PC-9 (cell line): ENCODE measurements at regions not wholly inside any gene's neighbourhood (a gene's known extent, or its start where the extent isn't known, plus 50 kb on each side); places are given as distances from the start of the nearest gene placed in this dataset.
A peak's percentile ranks its signal among the peaks of the same experiment; 100 is the strongest.

Experiments
- BruUV-seq: library from RNA; stranded (reverse); fragments of 400-500 nt; replicated peaks from 2 replicates; lab custom pipeline; 2021; lab: Mats Ljungman, UMichigan
- CTCF ChIA-PET: fragments of 300-600 bp; sonication (Branson Sonifier 250); formaldehyde crosslinking; loops from one replicate; lab custom pipeline; 2022; ENCODE audit warnings: antibody characterized with exemption; lab: Charles Lee
- POLR2A ChIA-PET: fragments of 300-600 bp; sonication (Branson Sonifier 250); formaldehyde crosslinking; loops from one replicate; lab custom pipeline; 2022; ENCODE audit warnings: antibody characterized with exemption; ENCODE audit not compliant: unreplicated experiment; lab: Charles Lee
- DNase-seq, 2 experiments: peaks; one replicate each; pipeline versions ENCODE4 v3.0.0 to v3.0.0-alpha.2; 2015 to 2022; ENCODE audit warnings: mixed read lengths in 1 of 2
- H2AFZ ChIP-seq: fragments of 200-600 bp; sonication (generic); 2 replicates; pipeline ENCODE4 v1.8.1; 2017; ENCODE audit warnings: antibody characterized with exemption
- H3F3A ChIP-seq: fragments of 200-600 bp; sonication (generic); 2 replicates; pipeline ENCODE4 v1.8.1; 2017; ENCODE audit warnings: antibody characterized with exemption, mild to moderate bottlenecking, low read depth; ENCODE audit not compliant: insufficient read depth
- H3K27ac ChIP-seq: fragments of 200-600 bp; sonication (generic); 2 replicates; pipeline ENCODE4 v1.6.1; 2016; ENCODE audit warnings: mixed run types
- H3K27me3 ChIP-seq: fragments of 200-600 bp; sonication (generic); 2 replicates; pipeline ENCODE4 v1.6.1; 2016; ENCODE audit warnings: low read depth, mixed run types; ENCODE audit not compliant: insufficient read depth
- H3K36me3 ChIP-seq: fragments of 200-600 bp; sonication (generic); 2 replicates; pipeline ENCODE4 v1.6.1; 2016; ENCODE audit warnings: low read depth, mixed run types
- H3K4me1 ChIP-seq: fragments of 200-600 bp; sonication (generic); replicated peaks from 2 replicates; pipeline ENCODE4 v1.6.1; 2016; ENCODE audit warnings: mixed run types; ENCODE audit not compliant: insufficient read depth
- H3K4me2 ChIP-seq: fragments of 200-600 bp; sonication (generic); 2 replicates; pipeline ENCODE4 v1.6.1; 2017; ENCODE audit warnings: mixed run types
- H3K4me3 ChIP-seq: fragments of 200-600 bp; sonication (generic); 2 replicates; pipeline ENCODE4 v1.6.1; 2016; ENCODE audit warnings: mixed run types
- H3K79me2 ChIP-seq: fragments of 200-600 bp; sonication (generic); 2 replicates; pipeline ENCODE4 v1.6.1; 2017; ENCODE audit warnings: low read depth, mixed run types
- H3K9me2 ChIP-seq: fragments of 200-600 bp; sonication (generic); 2 replicates; pipeline ENCODE4 v1.8.1; 2017; ENCODE audit warnings: mild to moderate bottlenecking; ENCODE audit not compliant: insufficient read depth
- H3K9me3 ChIP-seq: fragments of 200-600 bp; sonication (generic); 2 replicates; pipeline ENCODE4 v1.8.1; 2016; ENCODE audit warnings: low read depth; ENCODE audit not compliant: insufficient read depth
- H4K20me1 ChIP-seq: fragments of 200-600 bp; sonication (generic); 2 replicates; pipeline ENCODE4 v1.8.1; 2017; ENCODE audit not compliant: insufficient read depth
- EZH2 ChIP-seq: fragments of 200-600 bp; sonication (generic); IDR thresholded peaks from 2 replicates; pipeline ENCODE4 v1.8.0; 2017; ENCODE audit warnings: antibody characterized with exemption, low read depth
- intact Hi-C: fragments of 100-400 bp; cut with micrococcal nuclease; formaldehyde crosslinking; loops from one replicate; pipeline ENCODE4 v1.10.0; 2022; ENCODE audit not compliant: unreplicated experiment
- TF ChIP-seq, protein P1 (sequence below): fragments of 200-600 bp; sonication (generic); conservative IDR thresholded peaks from 2 replicates; pipeline ENCODE4 v1.6.1; 2017; ENCODE audit warnings: mixed run types, antibody characterized with exemption, mild to moderate bottlenecking, moderate library complexity

DNA sequence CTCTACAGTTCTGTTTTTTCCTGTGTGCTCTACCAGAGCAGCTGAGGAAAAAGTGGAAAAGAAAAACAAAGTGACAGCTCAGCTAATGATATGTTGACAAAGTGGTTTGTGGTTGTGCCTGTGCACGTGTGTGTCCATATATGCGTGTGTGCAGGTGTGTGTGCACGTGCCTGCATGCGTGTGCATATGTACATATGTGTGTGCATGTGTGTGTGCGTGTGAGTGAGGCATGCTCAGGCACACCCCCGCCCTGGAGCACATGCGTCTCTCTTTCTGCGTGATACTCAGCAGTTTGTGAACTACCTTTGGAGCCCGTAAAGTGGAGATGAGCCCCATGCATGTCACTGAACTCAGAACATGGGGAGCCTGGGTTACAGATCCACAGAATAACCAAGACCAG is 84.5 kb upstream of the GPR26 start:
- BruUV-seq: no TSS peak
- POLR2A ChIA-PET: no interaction called here
- no peak for DNase-seq

DNA sequence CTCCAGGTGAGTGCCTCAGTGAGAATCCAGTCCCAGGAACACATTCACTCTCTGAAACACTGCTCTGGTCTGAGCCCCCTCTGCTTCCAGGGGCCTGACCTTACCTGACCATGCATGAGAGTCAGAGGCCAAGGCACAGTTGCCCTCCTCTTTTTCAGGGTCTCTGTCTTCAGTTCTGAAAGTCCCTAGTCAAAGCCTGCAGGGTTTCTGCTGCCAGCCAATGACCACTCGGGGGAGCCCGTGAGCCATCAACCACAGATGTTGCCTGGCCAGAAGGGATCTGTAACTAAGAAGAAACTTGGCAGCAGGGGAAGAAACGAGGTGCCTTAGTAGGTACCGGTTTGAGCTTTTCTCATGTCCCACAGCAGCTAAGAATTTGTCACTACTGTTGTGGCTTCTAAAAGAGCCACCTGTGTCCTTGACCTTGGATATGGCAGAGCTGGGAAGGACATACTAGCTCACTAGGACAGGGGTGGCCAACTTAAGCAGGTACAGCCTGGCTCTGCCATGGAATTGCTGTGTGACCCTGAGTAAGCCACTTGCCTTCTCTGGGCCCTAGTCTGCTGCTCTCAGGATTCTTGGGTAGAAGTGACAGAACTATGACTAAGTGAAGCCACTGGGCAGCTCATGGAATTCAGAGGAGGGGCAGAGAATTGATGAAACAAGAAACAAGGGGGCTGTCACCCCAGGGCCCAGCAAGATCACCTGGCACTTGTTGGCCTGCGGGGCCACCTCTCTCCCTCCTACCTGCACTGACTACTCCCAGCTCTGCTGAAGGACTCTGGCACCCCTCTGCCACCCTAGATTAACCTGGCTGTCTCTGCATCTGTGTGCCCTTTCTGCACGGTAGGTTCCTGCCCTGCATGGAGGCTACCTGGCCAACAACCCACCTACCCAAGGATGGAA is 83.8 kb upstream of the GPR26 start:
- DNase-seq: peak; percentile 40 to 60
- ChIA-PET POLR2A (interaction anchor here (0.6 kb wide), 1 partner anchor 855 kb away, joined by 3 read pairs; no protein-coding TSS in a partner anchor), CTCF (no interaction called here)

More for the DNA sequence above, 84.5 kb upstream of the GPR26 start:
- CTCF ChIA-PET: no interaction called here
- Histone ChIP-seq H3K4me2 (no peak overlapping the region), H3K79me2 (no peaks in the 10 kb centered on the region), H3K27me3 (peaks cover 25% of the 10 kb centered on the region), H3K27ac (no peak overlapping the region), H3K9me2 (no peaks in the 10 kb centered on the region), H4K20me1 (no peaks in the 10 kb centered on the region), H3F3A (no peaks in the 10 kb centered on the region), H3K4me1 (no peaks in the 10 kb centered on the region), H3K36me3 (no peaks in the 10 kb centered on the region), H2AFZ (no peak overlapping the region), H3K4me3 (no peak overlapping the region), H3K9me3 (no peaks in the 10 kb centered on the region)
- no peak for TF ChIP-seq EZH2
- TF ChIP-seq, protein P1, sequence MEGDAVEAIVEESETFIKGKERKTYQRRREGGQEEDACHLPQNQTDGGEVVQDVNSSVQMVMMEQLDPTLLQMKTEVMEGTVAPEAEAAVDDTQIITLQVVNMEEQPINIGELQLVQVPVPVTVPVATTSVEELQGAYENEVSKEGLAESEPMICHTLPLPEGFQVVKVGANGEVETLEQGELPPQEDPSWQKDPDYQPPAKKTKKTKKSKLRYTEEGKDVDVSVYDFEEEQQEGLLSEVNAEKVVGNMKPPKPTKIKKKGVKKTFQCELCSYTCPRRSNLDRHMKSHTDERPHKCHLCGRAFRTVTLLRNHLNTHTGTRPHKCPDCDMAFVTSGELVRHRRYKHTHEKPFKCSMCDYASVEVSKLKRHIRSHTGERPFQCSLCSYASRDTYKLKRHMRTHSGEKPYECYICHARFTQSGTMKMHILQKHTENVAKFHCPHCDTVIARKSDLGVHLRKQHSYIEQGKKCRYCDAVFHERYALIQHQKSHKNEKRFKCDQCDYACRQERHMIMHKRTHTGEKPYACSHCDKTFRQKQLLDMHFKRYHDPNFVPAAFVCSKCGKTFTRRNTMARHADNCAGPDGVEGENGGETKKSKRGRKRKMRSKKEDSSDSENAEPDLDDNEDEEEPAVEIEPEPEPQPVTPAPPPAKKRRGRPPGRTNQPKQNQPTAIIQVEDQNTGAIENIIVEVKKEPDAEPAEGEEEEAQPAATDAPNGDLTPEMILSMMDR: no peak
- intact Hi-C loops: loop anchor here (1.0 to 10.0 kb wide), 6 partner anchors 286 to 1161 kb away; partner anchors contain the start of gene FAM53B

DNA sequence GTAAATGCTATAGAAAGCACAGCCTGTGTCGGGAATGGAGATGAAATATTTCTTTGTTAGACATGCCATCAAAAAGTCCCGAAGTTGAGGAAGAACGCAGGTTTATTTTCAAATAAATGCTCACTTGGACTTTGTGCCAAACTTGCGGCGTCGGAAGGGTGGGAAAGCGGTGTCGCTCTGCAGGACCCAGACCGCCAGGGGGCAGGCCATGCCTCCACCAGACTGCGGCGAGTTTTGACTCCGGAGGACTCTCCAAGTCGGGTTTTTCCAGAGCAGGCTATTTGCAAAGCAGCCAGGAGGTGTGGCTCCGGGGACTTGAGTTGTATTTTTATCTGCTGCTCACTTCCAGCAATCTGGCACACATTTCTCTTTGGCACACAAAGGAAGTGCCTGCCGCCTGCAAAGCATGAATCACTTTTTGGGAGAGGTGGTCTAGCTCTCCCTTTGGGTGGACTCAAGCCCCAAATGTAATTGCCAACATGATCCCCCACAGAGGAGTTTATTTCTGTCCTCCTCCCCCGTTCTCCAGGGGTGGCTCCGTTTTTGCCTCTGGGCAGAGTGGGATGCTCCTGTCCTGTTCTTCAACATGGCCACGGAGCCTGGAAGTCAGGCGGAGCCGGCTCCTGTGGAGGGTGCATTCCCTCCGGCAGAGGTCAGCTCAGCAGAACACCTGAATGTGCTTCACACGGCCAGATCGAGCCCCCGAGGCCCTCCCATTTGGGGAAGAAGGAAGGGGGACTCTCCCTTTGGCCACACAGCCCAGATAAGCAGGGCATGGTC is 82.3 kb upstream of the GPR26 start:
- no peaks in the 10 kb centered on the region for H4K20me1 ChIP-seq
- no peak overlapping the region for H2AFZ ChIP-seq
- no peaks in the 10 kb centered on the region for H3K36me3 ChIP-seq
- BruUV-seq: no TSS peak
- H3K4me1 ChIP-seq: no peaks in the 10 kb centered on the region
- ChIA-PET CTCF (no interaction called here), POLR2A (no interaction called here)
- no peaks in the 10 kb centered on the region for H3K79me2 ChIP-seq
- peak in 1 of 2 experiments; percentile 36 for DNase-seq
- peaks cover 25% of the 10 kb centered on the region for H3K27me3 ChIP-seq
- H3K9me2 ChIP-seq: no peaks in the 10 kb centered on the region
- no peak overlapping the region for H3K27ac ChIP-seq
- H3K4me3 ChIP-seq: no peak overlapping the region
- no peaks in the 10 kb centered on the region for H3K9me3 ChIP-seq
- H3K4me2 ChIP-seq: no peak overlapping the region
- H3F3A ChIP-seq: no peaks in the 10 kb centered on the region
- intact Hi-C loops: loop anchor here (5.0 to 10.0 kb wide), 5 partner anchors 283 to 1158 kb away; partner anchors contain the start of gene FAM53B
- TF ChIP-seq EZH2: no peak
- TF ChIP-seq, protein P1: peak; percentile 51

More for the DNA sequence above, 83.8 kb upstream of the GPR26 start:
- no peak overlapping the region for H3K4me3 ChIP-seq
- no peaks in the 10 kb centered on the region for H3K36me3 ChIP-seq
- no peak overlapping the region for H3K4me2 ChIP-seq
- intact Hi-C loops: loop anchor here (1.0 to 10.0 kb wide), 6 partner anchors 285 to 1160 kb away; partner anchors contain the start of gene FAM53B
- no peaks in the 10 kb centered on the region for H3K9me3 ChIP-seq
- H3F3A ChIP-seq: no peaks in the 10 kb centered on the region
- H3K4me1 ChIP-seq: no peaks in the 10 kb centered on the region
- no peak overlapping the region for H2AFZ ChIP-seq
- H3K27me3 ChIP-seq: peaks cover 25% of the 10 kb centered on the region
- H3K27ac ChIP-seq: no peak overlapping the region
- TF ChIP-seq, protein P1: peak; percentile 76
- TF ChIP-seq EZH2: no peak
- no peaks in the 10 kb centered on the region for H3K79me2 ChIP-seq
- no peaks in the 10 kb centered on the region for H4K20me1 ChIP-seq
- BruUV-seq: no TSS peak
- no peaks in the 10 kb centered on the region for H3K9me2 ChIP-seq
